ENCODE measurements at regions not wholly inside any gene's neighbourhood (a gene's known extent, or its start where the extent isn't known, plus 50 kb on each side); places are given as distances from the start of the nearest gene placed in this dataset.
A peak's percentile ranks its signal among the peaks of the same experiment; 100 is the strongest.

DNA sequence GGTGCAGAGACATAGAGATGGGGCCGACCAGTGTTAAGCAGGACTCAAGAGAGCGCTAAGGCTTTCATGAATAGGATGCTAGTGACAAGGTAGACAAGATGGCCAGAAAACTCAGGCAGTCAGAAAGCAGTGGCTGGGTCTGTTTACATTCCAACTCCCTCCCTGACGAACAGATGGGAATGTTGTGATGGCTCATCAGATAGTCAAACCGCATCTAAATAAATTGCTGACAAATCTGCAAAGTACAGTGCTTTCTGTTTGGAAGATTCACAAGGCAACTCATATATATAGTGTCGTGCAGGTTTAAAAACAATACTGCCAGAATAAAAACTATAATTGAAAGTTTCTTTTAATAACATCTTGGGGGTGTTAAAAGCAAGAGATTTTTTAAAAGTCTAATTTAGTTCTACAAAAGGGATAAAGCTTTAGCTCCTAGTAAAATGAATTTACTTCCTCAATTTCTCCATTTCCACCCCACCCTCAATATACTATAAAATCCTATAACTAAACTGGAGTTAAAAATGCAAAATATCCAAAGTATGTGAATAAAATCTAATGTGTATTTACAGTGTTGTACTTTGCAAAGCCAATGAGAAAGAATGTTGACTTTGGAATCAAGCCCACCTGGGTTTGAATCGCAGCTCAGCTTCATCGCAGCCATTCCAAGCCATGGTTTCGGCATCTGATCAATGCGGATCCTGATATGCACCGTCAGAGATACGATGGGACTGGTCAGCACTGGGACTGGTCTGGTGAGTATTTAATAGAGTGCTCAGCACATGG is 247.3 kb upstream of the PDE10A start:
- DNase-seq (ENCODE audit: low read depth): no peak

DNA sequence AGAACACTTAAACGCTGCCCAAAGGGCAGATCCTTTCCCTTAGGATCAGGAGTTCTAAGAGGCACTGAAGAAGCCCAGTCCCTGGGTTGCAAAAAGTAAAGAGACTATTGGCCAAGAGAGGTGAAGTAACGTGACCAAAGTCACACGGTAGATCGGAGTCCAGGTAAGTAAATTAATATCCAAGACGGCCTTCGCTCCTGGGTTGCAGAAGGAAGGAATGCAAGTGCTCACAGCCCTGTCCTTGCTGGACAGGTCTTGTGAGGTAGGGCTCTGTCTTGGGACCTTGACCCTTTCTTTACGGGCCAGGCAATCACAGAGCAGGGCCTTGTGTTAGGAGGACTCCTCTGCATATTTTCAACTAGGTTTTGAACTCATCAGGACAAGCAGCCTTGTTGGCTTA is 243.7 kb upstream of the PDE10A start:
- DNase-seq (ENCODE audit: low read depth): no peak

DNA sequence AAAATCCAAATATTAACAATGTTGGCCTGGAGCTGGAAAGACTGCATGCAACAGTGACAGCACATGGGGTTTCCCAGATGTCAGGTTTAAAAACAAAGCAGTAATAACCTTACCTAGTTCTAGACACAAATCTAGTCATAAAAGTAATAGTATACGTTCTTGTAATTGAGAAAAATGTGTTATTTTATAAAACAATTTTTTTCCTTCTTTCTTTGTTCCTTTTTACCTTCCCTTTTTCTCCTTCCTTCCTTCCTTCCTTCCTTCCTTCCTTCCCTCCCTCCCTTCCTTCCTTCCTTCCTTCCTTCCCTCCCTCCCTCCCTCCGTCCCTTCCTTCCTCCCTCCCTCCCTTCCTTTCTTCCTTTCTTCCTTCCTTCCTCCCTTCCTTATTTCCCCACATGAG is 242.7 kb upstream of the PDE10A start:
- DNase-seq (ENCODE audit: low read depth): no peak

DNA sequence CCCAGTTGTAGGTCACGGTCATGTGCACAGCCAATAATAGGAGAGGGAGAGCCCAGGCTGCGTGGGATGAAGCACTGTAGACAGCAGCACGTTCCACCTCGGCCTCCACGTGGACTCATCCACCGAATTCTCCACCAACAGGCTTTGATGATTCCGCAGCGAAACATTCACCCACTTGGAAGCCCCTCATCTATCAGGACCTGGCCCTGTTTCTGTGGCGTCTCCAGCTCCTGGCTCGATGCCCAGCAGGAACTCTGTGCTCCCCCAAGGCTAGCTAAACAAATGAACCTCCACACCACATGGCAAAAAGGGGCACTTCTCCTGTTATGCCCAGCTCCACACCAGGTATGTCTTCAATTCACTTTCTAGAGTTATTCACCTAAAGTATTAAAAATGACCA is 237.9 kb upstream of the PDE10A start:
- DNase-seq (ENCODE audit: low read depth): no peak

DNA sequence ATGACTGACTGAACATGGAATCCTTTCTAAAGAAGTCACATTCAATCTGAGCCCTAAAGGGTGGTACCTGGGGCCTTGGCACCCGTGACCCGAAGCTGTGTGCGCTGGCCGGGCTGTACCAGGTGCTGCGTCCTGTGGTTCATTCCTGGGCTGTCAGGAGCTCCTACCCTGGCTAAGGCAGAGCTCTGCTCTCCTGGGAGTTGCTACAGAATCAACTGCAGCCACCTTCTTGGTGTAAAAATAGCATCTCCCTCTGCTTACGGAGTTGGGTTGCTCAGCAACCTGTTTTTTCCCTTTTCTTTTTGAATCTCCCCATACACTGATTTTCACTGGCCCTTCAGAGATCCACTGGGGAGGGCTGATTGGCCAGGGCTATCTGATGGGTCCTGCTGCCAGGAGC is 236.6 kb upstream of the PDE10A start:
- no peak for DNase-seq (ENCODE audit: low read depth)

DNA sequence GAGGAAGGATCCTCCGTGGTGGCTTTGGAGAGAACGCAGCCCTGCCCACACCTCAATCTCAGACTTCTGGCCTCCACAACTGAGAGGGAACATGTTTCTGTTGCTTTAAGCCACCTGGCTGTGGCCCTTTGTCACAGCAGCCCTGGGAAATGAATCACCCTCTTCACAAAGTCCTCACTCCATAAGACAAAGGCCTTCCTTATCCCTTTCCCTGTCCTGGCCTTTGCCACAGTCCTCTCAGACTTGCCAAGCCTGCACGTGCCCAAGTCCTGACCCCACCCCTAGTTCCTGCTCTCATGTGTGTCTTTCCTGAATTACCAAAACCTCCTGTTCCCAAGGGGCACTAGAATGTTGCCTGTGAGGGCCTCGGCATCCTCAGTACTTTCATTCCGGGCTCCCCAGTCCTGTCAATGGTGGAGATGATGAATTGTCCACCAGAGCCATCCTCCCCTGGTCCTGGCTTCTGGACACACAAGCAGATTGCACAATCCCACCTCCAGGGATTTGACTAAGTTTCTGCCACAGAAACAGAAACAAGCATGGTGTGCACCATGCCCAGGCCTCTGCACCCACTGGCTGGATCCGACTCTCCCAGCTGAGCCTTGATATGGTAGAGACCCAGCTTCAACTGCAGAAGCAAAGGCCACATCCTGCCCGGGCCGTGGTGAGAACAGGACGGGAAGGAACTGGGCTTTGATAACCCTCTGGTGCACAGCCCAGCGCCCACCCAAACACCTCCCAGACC is 232.6 kb upstream of the PDE10A start:
- DNase-seq (ENCODE audit: low read depth): no peak

DNA sequence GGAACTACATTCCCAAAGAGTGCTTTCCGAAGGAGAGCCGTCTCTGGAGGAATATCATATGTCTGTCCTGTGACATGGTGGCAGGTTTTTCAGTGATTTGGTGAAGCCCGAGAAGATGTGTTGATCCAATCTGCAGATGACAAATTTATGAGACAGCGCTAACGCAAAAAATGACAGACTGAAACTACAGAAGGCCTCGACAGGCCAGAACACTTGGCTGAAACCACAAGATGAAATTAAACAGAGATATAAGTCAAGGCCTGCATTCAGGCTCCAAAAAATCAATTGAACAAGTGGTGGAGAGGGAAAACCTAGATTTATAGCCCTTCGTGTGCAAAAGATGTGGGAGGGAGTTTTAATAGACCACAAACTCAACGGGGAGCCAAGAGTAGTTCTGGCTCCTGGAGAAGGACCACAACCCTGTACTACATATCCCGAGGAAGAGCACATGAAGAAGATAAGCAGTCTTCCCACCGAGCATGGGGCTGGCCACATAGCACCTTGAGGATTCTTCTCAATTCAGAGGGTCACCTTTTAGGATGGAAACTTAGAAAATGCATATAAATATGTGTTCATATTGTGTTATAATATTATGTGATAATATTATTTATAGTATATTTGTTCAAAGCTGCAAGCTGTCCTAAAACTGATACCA is 231.3 kb upstream of the PDE10A start:
- DNase-seq (ENCODE audit: low read depth): no peak

DNA sequence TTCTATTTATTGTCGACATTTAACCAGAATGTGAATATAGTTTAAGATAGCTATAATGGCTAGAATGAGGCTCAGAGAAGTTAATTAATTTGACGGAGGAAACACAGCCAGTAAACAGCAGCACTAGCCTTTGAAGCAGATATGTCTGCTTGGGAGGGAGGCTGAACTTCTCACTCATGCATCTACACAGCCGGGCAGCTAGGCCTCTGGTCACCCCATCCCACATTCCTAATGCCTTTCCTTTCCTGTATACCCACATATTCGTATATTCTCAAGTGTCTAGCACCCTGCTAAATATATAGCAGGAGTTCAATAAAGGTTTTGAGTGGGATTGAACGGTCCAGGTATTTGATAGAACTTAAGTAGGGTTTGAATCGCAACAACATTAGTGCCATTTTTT is 230.4 kb upstream of the PDE10A start:
- no peak for DNase-seq (ENCODE audit: low read depth)

DNA sequence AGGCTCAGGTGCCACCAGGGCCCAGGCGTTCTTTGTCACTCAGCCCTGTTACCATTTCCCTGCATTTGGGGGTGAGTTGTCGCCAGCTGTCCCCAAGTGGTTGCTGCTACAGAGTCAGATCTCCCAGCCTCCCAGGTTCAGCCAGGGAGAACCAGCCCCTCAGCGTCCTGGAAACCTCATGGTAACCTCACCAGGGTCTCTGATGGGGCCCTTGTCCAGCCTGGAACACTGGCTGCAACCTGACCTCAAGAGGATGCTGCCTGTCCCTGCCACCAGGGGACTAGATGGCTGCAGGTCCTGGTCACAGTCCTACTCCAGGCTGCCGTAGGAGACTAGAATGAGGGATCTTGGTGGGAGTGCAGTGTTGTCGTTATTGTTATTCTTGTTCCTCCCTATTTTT is 228.3 kb upstream of the PDE10A start:
- DNase-seq (ENCODE audit: low read depth): no peak

DNA sequence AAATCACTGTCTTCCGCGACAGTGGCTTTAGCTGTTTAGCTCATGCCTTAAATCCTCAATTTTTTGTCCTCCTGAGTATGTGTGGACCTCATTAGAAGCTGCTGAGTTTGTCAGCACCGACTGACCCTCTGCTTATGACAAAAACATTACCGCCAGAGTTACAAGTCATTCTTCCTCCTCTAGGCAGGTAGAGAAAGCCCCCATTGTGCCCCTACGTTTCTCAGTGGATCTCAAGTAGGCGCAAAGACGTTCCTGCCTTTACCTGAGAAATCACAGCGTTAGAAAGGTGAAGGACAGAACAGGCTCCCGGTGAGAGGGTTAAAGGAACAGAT is 227.3 kb upstream of the PDE10A start:
- DNase-seq (ENCODE audit: low read depth): no peak

DNA sequence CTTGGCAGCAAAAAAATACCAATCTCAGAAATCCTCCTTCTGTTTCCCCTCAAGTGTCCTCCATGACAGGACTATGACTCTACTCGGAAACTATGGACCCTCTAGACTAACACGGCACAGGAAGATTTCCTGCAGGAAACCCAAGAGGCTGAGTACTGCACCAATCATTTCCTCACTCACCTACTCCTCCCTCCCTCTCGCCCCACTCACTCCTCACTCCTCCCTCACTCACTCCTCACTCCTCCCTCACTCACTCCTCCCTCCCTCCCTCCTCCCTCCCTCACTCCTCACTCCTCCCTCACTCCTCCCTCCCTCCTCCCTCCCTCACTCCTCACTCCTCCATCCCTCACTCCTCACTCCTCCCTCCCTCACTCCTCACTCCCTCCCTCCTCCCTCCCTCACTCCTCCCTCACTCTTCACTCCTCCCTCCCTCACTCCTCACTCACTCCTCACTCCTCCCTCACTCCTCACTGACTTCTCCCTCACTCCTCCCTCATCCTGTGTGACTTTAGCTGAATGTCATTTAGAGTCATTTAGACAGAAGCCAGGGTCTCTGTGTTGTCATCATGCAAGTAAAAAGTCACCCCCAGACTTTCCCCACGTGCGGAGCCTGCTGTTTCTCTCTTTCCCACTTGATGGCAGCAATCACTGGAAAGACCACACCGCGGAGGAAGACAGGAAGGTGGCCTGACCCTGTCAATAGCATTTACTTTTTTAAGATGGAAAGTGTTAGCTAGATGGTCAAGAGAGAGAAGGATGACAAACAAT is 226.8 kb upstream of the PDE10A start:
- DNase-seq (ENCODE audit: low read depth): no peak

DNA sequence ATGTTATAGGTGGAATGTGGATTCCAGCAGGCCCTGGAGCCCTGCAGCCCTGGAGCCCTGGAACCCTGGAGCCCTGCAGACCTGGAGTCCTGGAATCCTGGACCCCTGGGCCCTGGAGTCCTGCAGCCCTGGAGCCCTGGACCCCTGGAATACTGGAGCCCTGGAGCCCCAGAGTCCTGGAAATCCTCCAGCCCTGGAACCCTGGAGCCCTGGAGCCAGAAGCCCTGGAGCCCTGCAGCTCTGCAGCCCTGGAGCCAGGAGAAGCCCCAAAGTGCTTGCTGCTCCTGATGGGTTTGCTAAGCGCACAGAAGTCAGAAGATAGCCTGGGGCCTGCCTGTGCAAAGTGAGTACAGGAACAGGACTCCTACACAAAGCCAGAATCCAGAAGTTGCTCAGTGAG is 223.1 kb upstream of the PDE10A start:
- DNase-seq (ENCODE audit: low read depth): no peak

DNA sequence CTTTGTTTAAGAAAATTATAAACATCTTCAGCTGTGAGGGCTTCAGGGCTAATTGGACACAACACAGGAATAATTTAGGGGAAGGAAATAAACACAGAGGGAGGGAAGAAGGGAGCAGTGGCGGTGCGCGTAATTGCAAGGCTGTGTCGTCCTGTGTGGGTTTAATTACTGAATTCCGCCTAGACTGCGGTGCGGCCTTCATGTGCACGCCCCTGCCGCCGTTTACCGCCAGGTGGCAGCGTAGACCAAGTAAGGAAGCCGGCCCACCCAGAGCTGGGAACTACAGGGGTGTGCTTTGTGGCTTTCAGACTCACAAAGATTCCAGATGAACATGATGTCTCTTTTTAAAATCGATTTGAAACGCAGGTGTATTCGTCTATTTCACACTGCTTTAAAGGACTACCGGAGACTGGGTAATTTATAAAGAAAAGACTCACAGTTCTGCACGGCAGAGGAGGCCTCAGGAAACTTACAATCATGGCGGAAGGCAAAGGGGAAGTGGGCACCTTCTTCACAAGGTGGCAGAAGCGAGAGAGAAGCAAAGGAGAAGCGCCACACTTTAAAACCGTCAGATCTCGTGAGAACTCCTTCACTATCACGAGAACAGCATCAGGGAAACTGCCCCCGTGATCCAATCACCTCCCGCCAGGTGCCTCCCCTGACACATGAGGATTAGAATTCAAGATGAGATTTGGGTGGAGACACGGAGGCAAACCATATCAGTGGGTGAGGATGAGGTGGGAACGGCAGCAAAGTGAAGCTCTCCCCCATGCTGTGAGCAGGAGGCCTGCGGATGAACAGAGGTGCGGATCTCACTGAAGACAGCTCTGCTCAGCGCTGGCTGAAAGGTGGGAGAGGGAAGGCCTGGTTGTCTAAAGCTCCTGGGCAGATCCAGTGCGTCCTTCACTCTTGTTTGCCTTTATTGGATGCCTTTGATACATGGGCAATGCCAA is 222.0 kb upstream of the PDE10A start:
- peak; percentile 66 for DNase-seq (ENCODE audit: low read depth)

DNA sequence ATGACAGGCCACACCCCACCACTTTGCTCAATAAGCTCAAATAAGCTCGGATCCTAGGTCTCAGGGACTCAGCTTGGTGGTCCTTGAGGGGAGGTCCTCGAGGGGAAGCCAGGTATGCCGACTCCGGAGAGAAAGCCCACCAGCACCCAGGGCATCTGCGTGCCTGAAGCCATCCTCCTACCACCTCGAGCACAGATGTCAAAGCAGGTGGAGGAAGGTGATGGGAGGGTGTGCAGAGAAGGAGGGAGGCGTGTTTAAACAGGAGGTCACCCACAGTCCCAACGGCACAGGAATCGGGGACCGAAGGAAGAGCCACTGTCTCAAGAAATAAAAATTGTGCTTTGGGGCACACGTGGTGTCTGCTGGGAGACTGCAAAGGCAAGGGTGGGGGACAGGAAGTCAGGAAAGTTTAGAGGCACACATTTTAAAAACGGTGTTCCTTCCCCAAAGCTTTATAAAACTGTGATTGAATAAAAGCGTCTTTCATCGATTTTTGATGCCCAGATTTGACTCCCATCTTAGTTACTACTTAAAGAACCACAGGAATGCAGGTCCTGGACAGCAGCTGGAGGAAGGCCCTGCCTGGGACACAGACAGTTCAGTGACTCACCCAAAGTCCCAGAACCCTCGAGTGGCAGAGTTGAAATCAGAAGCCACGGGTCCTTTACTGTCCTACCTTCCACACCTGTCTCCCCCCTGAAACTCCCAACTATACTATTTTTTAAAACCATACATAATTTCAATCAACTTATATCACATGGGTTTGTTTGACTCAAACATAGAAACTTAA is 221.0 kb upstream of the PDE10A start:
- no peak for DNase-seq (ENCODE audit: low read depth)

DNA sequence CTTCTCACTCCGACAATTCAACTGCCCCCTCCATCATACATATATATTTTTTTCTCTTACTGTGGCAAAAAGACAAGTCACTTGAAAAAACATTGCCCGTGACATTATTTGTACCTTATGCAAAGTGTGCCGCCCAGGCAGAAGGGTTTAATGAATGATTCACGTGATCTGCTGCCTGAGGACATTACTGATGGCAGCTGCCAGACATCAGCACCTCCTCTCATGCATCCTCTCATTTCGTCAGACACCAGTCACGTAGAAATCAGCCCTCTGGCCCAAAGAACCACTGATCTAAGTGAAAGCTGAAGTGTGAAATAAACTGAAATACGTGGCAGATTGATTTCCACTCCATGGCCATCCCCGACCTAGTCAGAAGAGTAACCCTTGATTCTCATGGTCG is 218.8 kb upstream of the PDE10A start:
- DNase-seq (ENCODE audit: low read depth): no peak

DNA sequence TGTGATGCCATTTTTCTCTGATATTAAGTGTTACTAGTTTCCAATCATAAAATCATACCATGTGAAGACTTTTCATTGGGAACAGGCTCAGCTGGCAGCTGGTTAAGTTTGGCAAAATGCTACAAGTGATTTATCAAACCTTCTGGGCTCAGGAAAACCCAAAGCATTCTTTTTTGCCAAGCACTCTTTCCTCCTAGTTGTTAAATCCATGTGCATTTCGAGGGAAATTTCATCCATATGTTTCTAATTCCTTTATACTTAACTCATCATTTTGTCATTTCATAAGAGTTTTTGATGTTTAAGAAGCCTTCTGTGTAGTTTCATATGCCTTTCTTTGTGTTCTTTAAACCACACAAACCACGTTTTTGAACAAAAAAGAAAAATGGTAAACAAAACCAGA is 217.6 kb upstream of the PDE10A start:
- no peak for DNase-seq (ENCODE audit: low read depth)

DNA sequence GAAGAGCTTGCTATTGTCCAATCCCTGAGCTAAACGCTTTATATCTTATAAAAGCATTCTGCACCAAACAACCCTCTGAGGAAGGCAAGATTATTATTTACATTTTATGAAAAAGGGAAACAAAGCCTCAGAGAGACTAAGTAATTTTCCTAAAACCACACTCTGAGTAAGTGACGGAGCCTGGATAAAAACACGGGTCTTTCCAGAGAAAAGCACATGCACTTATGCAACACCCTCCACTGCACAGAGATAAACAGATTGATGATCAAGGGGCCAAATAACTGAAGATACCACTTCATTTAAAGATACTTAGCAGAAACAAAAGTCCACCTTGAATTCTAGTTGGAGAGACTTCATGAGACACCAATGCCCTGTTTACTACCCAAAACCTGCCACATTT is 214.7 kb upstream of the PDE10A start:
- DNase-seq (ENCODE audit: low read depth): no peak

DNA sequence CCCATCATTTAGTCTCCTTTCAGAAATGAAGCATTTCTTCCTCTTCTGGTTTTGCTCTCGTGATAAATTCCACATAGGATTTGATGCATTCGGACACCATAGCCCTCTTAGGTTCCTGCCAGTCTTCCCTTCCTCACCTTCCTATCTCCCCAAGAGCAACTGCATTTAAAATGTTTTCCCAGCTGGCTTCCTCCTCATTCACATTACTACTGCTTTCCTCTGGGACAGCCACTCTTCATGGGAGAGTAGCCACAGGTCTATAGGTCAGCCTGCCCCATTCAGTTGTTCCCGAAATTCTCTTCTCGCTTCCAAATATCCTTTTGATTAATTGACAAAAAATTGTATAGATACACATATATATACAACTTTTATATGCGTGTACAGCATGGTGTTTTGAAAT is 214.2 kb upstream of the PDE10A start:
- no peak for DNase-seq (ENCODE audit: low read depth)

DNA sequence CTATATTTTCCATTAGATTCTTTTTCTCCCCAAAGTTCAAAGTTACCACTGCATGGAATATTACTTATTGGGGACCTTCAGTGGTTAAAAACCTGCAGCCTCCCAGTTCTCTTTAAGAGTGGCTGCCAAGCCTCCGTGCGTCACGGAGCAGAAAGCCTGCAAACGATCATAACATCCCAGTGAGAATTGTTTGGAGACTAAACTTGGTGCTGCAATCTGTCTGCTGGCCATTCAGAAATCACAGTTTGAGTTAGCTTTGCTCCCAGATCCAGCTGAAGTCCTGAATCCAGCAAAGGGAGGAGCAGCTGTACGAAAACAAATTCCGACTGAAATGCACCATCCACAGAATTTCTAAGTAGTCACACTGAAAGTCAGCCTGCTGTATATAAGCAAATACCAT is 213.5 kb upstream of the PDE10A start:
- no peak for DNase-seq (ENCODE audit: low read depth)

DNA sequence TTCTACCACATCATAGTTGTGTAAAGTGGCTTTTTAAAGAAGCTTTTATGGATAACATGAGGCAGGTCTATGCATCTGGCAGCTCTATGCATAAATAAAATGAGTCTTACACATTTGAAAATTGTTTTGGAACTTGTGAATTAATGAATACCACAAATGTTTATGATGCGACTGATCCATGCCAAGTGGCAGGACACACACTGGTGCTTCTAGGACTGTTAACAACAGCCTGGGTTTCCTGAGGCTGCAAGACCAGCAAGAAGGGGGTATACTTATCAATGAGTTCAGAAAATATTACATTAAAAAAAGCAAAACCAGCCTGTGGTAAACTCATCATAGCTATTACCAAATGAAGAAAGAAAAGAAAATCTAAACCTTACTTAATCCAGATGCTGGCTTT is 212.9 kb upstream of the PDE10A start:
- no peak for DNase-seq (ENCODE audit: low read depth)

DNA sequence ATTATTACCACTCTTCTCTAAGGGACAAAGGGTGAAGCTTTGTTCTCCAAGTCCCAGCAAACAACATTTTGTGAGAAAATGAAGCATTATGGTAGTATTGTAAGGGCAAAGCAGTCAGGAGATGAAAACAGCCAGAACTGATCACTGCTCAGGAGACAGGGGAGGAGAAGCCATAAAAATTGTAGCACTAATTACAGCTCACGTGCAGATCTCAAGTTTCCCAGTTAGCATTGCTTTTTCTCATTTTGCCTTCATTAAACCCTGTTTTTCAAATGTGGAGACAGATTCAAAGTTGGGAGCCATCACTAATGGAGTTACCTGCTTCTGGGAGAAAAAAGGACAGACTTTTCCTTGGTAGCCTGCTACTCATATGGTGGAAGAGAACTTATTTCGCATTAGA is 210.9 kb upstream of the PDE10A start:
- DNase-seq (ENCODE audit: low read depth): no peak

Measured in activated T-cell treated with anti-CD3 and anti-CD28 coated beads for 24 hours (primary cell).